RWPE2 (cell line): ENCODE measurements at regions not wholly inside any gene's neighbourhood (a gene's known extent, or its start where the extent isn't known, plus 50 kb on each side); places are given as distances from the start of the nearest gene placed in this dataset.

Experiments
- ATAC-seq: fragments of 200-7000 bp; cut with Tn5 transposase; 3 replicates; pipeline ENCODE4 v1.9.1; 2021; ENCODE audit warnings: low read depth
- DNase-seq: peaks from one replicate; pipeline ENCODE4 v3.0.0-alpha.2; 2020; ENCODE audit warnings: low spot score
- H3K27ac ChIP-seq: fragments of 450-650 bp; 2 replicates; pipeline ENCODE4 v1.5.1; 2017; ENCODE audit warnings: mild to moderate bottlenecking; ENCODE audit not compliant: poor library complexity, severe bottlenecking
- H3K27me3 ChIP-seq: fragments of 250-450 bp; sonication (Bioruptor Pico); 2 replicates; pipeline ENCODE4 v1.5.1; 2021; ENCODE audit warnings: mild to moderate bottlenecking, moderate library complexity; ENCODE audit not compliant: insufficient read depth, poor library complexity, severe bottlenecking
- H3K36me3 ChIP-seq: fragments of 250-450 bp; sonication (Bioruptor Pico); 2 replicates; pipeline ENCODE4 v1.5.1; 2020; ENCODE audit warnings: low read depth, mild to moderate bottlenecking, moderate library complexity
- H3K4me1 ChIP-seq: fragments of 250-450 bp; sonication (Bioruptor Pico); 2 replicates; pipeline ENCODE4 v1.5.1; 2021; ENCODE audit warnings: mild to moderate bottlenecking, moderate library complexity; ENCODE audit not compliant: insufficient read depth, poor library complexity, severe bottlenecking
- H3K4me3 ChIP-seq: fragments of 250-450 bp; sonication (Bioruptor Pico); 2 replicates; pipeline ENCODE4 v1.5.1; 2021; ENCODE audit warnings: mild to moderate bottlenecking, moderate library complexity; ENCODE audit not compliant: severe bottlenecking
- H3K9me3 ChIP-seq: fragments of 250-450 bp; sonication (Bioruptor Pico); 2 replicates; pipeline ENCODE4 v1.5.1; 2021; ENCODE audit warnings: mild to moderate bottlenecking, moderate library complexity; ENCODE audit not compliant: severe bottlenecking
- CTCF ChIP-seq: fragments of 450-650 bp; IDR thresholded peaks from one replicate; pipeline ENCODE4 v1.5.1; 2017; ENCODE audit warnings: mild to moderate bottlenecking, moderate library complexity; ENCODE audit not compliant: poor library complexity, severe bottlenecking

DNA sequence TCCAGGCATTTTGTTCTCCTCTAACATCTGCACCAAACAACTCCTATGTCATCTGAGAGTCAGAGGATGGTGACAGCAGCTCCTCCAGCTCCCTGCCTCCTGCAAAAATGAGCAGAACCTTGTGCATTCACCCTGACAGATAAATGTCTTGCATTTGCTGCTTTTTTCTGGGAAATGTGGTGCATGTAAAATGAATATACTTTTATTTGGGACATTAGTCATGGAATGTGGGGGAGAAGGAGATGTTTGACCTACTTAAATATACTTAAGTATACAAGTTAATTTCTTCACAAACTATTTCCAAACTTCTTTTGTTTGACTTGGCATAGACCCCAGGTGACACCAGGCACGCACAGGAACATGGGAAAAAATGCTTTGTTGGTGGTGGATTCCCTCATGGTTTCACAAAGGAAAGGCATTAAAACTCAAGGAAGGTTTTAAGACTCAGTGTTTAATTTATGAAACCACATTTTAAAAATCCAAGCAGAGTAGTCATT lies 181.8 kb upstream of the MCHR2 start:
- DNase-seq = no peak

GRCh38 chr6:100173211-100173610 lies 179.2 kb upstream of the MCHR2 start:
- Histone ChIP-seq H3K27me3 (no peaks in the 10 kb centered on the region), H3K4me3 (no peak overlapping the region), H3K27ac (no peak overlapping the region), H3K4me1 (peaks cover 15% of the 10 kb centered on the region), H3K9me3 (no peaks in the 10 kb centered on the region), H3K36me3 (no peaks in the 10 kb centered on the region)
- ATAC-seq = no peak
- DNase-seq = no peak
- no peak for TF ChIP-seq CTCF

More for the DNA sequence above, 181.8 kb upstream of the MCHR2 start:
- TF ChIP-seq CTCF = no peak
- Histone ChIP-seq H3K27me3 (no peaks in the 10 kb centered on the region), H3K36me3 (no peaks in the 10 kb centered on the region), H3K27ac (peak overlapping the region; percentile 64), H3K4me3 (no peak overlapping the region), H3K4me1 (peaks cover 15% of the 10 kb centered on the region), H3K9me3 (no peaks in the 10 kb centered on the region)
- ATAC-seq = peak; percentile 71

- DNase-seq = no peak
- Histone ChIP-seq H3K4me3 (no peak overlapping the region), H3K27ac (no peak overlapping the region), H3K9me3 (no peaks in the 10 kb centered on the region), H3K27me3 (no peaks in the 10 kb centered on the region), H3K36me3 (no peaks in the 10 kb centered on the region), H3K4me1 (peaks cover 15% of the 10 kb centered on the region)
- no peak for ATAC-seq
- TF ChIP-seq CTCF = no peak
These were observed 178.3 kb upstream of the MCHR2 start for GRCh38 chr6:100172322-100172713.

- Histone ChIP-seq H3K36me3 (no peaks in the 10 kb centered on the region), H3K9me3 (no peaks in the 10 kb centered on the region), H3K4me3 (no peak overlapping the region), H3K27ac (no peak overlapping the region), H3K27me3 (no peaks in the 10 kb centered on the region), H3K4me1 (peaks cover 13% of the 10 kb centered on the region)
- TF ChIP-seq CTCF = no peak
- ATAC-seq = peak; percentile 45
- DNase-seq = no peak
These were observed 177.7 kb upstream of the MCHR2 start for GRCh38 chr6:100171533-100172321.

DNA sequence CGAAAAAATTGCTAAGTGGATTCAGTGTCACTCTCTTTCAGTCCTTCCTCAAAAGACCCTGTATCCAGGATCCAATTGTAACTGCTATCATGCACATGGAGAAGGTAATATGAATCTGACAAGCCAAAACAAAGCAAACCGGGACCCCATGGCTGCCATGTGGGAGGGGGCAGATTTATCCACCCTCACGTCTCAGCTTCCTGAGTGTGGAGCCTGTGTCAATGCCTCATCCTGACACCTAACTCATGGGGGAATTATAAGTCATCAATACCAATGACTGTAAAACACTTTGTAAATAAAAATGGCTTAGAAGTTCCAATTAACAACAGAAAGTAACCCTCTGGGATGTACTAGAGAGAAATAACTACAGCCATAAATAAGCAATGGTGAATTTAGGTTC lies 174.1 kb upstream of the MCHR2 start:
- no peak overlapping the region for H3K4me3 ChIP-seq
- no peak for DNase-seq
- TF ChIP-seq CTCF = no peak

More for the DNA sequence above, 174.1 kb upstream of the MCHR2 start:
- Histone ChIP-seq H3K36me3 (no peaks in the 10 kb centered on the region), H3K4me1 (no peaks in the 10 kb centered on the region), H3K9me3 (no peaks in the 10 kb centered on the region), H3K27ac (no peak overlapping the region), H3K27me3 (no peaks in the 10 kb centered on the region)
- ATAC-seq = no peak
